HG02884 (cell line): ENCODE measurements at regions not wholly inside any gene's neighbourhood (a gene's known extent, or its start where the extent isn't known, plus 50 kb on each side); places are given as distances from the start of the nearest gene placed in this dataset.

ENCODE experiments used
- ATAC-seq: cut with Tn5 transposase; IDR thresholded peaks from one replicate; pipeline ENCODE4 v1.9.1; 2021; ENCODE audit warnings: mild to moderate bottlenecking, moderate library complexity; ENCODE audit not compliant: unreplicated experiment

- ATAC-seq: no peak
Measured at GRCh38 chr6:4563156-4563555, 213.0 kb upstream of the CDYL start.

- ATAC-seq: no peak
Measured at GRCh38 chr6:4561773-4562400, 214.3 kb upstream of the CDYL start.

GRCh38 chr6:4561078-4561435 is 215.1 kb upstream of the CDYL start:
- ATAC-seq: no peak

- ATAC-seq: no peak
Measured at GRCh38 chr6:4560221-4561077, 215.8 kb upstream of the CDYL start.

- no peak for ATAC-seq
Measured at GRCh38 chr6:4559281-4559875, 216.8 kb upstream of the CDYL start.

- no peak for ATAC-seq
Measured at GRCh38 chr6:4554645-4555044, 221.6 kb upstream of the CDYL start.

GRCh38 chr6:4553387-4553786 is 222.8 kb upstream of the CDYL start:
- ATAC-seq: no peak

GRCh38 chr6:4550227-4550597 is 226.0 kb upstream of the CDYL start:
- ATAC-seq: no peak

GRCh38 chr6:4549556-4550226 is 226.5 kb upstream of the CDYL start:
- no peak for ATAC-seq

- ATAC-seq: no peak
Measured at GRCh38 chr6:4545893-4546292, 230.3 kb upstream of the CDYL start.

- no peak for ATAC-seq
Measured at GRCh38 chr6:4543596-4543995, 232.6 kb upstream of the CDYL start.

- ATAC-seq: no peak
Measured at GRCh38 chr6:4533576-4533975, 242.6 kb upstream of the CDYL start.

- no peak for ATAC-seq
Measured at GRCh38 chr6:4531406-4531805, 244.8 kb upstream of the CDYL start.

GRCh38 chr6:4522453-4522852 is 253.8 kb upstream of the CDYL start:
- no peak for ATAC-seq

GRCh38 chr6:4521070-4521469 is 255.1 kb upstream of the CDYL start:
- ATAC-seq: no peak

GRCh38 chr6:4518506-4518905 is 257.7 kb upstream of the CDYL start:
- ATAC-seq: no peak

- ATAC-seq: no peak
Measured at GRCh38 chr6:4516206-4516605, 260.0 kb upstream of the CDYL start.

GRCh38 chr6:4513561-4513960 is 262.6 kb upstream of the CDYL start:
- no peak for ATAC-seq

GRCh38 chr6:4512051-4512471 is 264.1 kb upstream of the CDYL start:
- ATAC-seq: no peak

- no peak for ATAC-seq
Measured at GRCh38 chr6:4511641-4512020, 264.6 kb upstream of the CDYL start.

- ATAC-seq: no peak
Measured at GRCh38 chr6:4510906-4511640, 265.1 kb upstream of the CDYL start.
